ENCODE measurements at regions not wholly inside any gene's neighbourhood (a gene's known extent, or its start where the extent isn't known, plus 50 kb on each side); places are given as distances from the start of the nearest gene placed in this dataset.

DNA sequence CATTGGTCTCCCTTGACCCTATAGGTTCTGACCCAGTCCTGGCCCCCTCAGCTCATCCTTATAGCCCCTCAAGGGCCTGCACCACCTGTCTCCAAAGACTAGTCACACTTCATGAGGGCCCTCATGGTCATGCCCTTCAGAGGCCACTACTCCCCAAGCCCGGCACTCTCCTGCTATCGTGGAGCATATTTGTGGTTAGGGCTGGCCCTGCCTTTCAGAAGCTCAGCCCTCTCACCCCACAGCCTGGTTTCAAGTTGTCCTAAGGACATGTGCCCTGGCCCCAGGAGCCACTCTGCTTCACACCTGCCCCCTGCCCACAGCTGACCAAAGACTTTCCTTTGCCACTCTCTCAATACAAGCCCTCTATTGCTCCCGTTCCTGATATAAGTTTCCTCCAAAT lies 60.3 kb upstream of the LBX1 start:
- H3K27me3 ChIP-seq (ENCODE audit: control insufficient read depth in 1 of 2, insufficient read depth in 2 of 2, low read length in 2 of 2) = peaks cover 55 to 67% of the 10 kb centered on the region in 2 donors
- H3K27ac ChIP-seq (ENCODE audit: low read length) = no peak overlapping the region
- peaks cover 13% of the 10 kb centered on the region for H3K4me1 ChIP-seq (ENCODE audit: control insufficient read depth, insufficient read depth, low read length)
- H3K9me3 ChIP-seq (ENCODE audit: control insufficient read depth in 2 of 2, low read length in 2 of 2) = no peaks in the 10 kb centered on the region
- H3K4me3 ChIP-seq (ENCODE audit: low read length in 2 of 2) = no peak overlapping the region
- no peaks in the 10 kb centered on the region for H3K36me3 ChIP-seq (ENCODE audit: control insufficient read depth in 2 of 2, insufficient read depth in 2 of 2, low read length in 2 of 2)
- no peak overlapping the region for H3K9ac ChIP-seq (ENCODE audit: low read length in 2 of 2)

DNA sequence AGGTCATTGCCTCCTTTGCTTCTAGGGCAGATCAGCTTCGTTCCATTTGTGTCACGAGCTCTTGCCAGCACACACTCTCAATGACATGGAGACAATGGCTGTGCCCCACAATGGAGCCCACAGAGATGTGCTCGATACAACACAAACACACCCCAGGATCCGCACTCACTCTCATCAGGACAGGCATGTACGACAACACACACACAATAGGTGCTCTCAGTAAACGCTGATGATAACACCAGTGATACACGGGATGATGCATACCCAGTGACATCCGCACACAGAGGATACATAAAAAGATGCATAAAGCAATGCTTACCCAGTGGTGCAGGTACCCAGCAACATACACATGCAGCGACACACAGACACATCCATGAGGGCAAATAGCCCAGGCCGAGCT lies 61.2 kb upstream of the LBX1 start:
- H3K9me3 ChIP-seq (ENCODE audit: control insufficient read depth in 2 of 2, low read length in 2 of 2) = no peaks in the 10 kb centered on the region
- peaks cover 51 to 62% of the 10 kb centered on the region in 2 donors for H3K27me3 ChIP-seq (ENCODE audit: control insufficient read depth in 1 of 2, insufficient read depth in 2 of 2, low read length in 2 of 2)
- peaks cover 13% of the 10 kb centered on the region for H3K4me1 ChIP-seq (ENCODE audit: control insufficient read depth, insufficient read depth, low read length)
- no peak overlapping the region for H3K9ac ChIP-seq (ENCODE audit: low read length in 2 of 2)
- no peak overlapping the region for H3K27ac ChIP-seq (ENCODE audit: low read length)
- no peaks in the 10 kb centered on the region for H3K36me3 ChIP-seq (ENCODE audit: control insufficient read depth in 2 of 2, insufficient read depth in 2 of 2, low read length in 2 of 2)
- no peak overlapping the region for H3K4me3 ChIP-seq (ENCODE audit: low read length in 2 of 2)

DNA sequence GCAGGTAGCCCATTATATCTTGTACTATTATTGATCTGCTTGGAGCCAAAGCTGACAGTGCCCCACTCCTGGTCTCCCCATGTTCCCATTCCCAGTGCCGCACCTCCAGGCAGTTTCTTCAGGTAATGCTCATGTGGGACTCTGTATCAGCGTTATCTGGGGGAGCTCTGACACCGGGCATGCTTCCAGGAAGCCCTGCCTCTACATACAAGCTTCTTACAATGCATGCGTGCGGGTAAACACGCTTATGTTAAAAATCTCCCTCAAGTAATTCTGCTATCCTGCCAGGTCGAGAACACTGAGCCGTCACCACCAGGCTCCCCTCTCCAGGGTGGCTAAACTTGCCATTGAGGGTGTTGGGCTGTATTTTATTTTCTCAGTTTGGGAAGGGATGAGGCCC lies 61.6 kb upstream of the LBX1 start:
- H3K36me3 ChIP-seq (ENCODE audit: control insufficient read depth in 2 of 2, insufficient read depth in 2 of 2, low read length in 2 of 2) = no peaks in the 10 kb centered on the region
- H3K9me3 ChIP-seq (ENCODE audit: control insufficient read depth in 2 of 2, low read length in 2 of 2) = no peaks in the 10 kb centered on the region
- peaks cover 54 to 60% of the 10 kb centered on the region in 2 donors for H3K27me3 ChIP-seq (ENCODE audit: control insufficient read depth in 1 of 2, insufficient read depth in 2 of 2, low read length in 2 of 2)
- no peak overlapping the region for H3K27ac ChIP-seq (ENCODE audit: low read length)
- H3K4me1 ChIP-seq (ENCODE audit: control insufficient read depth, insufficient read depth, low read length) = peaks cover 13% of the 10 kb centered on the region
- H3K9ac ChIP-seq (ENCODE audit: low read length in 2 of 2) = no peak overlapping the region
- no peak overlapping the region for H3K4me3 ChIP-seq (ENCODE audit: low read length in 2 of 2)

DNA sequence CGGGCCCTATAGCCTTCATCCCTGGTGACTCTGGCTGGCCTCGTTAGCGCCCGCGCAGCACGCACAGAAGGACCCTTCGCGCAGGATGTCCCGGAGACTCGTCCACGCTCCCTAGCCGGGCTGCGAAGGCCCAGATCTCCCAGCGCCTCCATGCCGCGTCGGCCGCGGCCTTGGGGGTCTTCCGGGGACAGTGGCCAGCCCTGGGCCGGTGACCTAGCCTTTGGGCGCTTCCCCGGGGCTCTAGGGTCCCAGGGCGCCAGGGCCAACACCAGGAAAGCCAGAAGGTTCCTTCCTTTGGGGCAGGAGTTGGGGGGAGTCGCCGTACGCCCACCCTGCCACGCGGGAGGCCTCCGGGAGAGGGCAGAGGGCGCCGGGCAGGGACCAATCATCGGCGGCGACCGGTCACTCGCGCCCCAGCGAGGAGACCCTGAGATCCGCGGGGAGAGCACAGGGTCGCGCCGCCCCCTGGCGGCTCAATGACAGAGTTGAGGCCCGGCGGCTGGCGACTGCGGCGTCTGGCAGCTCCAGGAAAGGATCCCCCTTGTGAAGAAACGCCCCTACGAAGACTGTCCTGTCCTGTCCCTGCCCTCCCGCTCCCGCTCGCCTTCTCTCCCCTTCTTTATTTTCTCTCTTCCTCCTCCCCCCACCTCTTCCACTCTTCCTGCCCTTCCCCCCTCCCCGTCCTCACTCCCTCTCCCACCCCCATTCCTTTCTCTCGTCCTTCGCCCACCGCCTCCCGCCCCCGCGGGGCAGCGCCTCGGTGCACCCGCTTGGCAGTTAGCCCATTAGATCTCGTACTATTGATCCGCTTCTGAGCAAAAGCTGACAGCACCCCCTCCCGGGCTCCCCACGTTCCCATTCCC lies 62.3 kb upstream of the LBX1 start:
- no peak overlapping the region for H3K27ac ChIP-seq (ENCODE audit: low read length)
- H3K4me3 ChIP-seq (ENCODE audit: low read length in 2 of 2) = peak overlapping the region; percentile 61 to 71
- no peak overlapping the region for H3K9ac ChIP-seq (ENCODE audit: low read length in 2 of 2)
- H3K4me1 ChIP-seq (ENCODE audit: control insufficient read depth, insufficient read depth, low read length) = peaks cover 13% of the 10 kb centered on the region
- peaks cover 52 to 60% of the 10 kb centered on the region in 2 donors for H3K27me3 ChIP-seq (ENCODE audit: control insufficient read depth in 1 of 2, insufficient read depth in 2 of 2, low read length in 2 of 2)
- H3K36me3 ChIP-seq (ENCODE audit: control insufficient read depth in 2 of 2, insufficient read depth in 2 of 2, low read length in 2 of 2) = no peaks in the 10 kb centered on the region
- no peaks in the 10 kb centered on the region for H3K9me3 ChIP-seq (ENCODE audit: control insufficient read depth in 2 of 2, low read length in 2 of 2)

DNA sequence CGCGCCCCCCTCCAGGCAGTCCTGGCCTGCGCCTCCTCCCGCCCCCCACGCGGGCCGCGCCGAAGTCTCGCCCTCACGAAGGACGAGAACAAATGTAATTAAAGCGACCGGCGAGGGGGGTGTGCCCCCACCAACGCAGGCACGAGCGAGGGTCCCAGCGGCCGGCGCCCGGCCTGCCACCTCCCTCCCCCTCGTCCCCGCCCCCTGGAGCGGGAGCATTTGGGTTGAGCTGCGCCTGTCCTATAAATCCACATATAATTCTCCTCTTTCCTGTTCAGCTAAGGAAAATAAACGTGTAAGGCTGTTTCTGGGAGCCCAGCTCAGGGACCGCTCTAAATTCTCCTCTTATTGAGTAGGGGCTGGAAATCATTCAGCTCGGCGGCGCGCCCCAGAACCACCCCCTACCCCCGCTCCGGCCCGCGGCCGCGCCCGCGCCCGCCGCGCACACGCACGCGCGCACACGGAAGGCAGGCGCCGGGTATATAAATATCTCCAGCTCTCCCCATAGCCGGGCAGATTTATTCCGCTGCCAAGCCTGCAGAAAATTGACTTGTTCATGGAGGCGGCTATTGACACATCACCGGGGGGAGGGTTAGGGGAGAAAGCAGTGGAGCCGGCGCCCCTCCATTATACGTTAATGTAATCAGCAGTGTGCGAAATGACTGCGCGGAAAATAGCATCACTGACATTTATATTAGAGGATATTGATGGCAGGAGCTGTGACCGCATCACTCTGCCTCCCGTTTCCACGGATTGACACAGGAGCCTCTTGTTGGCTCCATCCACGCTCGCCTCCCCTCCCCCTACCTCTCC lies 61.6 kb upstream of the BTRC start:
- Histone ChIP-seq H3K27ac (ENCODE audit: low read length) (no peak overlapping the region), H3K36me3 (ENCODE audit: control insufficient read depth in 2 of 2, insufficient read depth in 2 of 2, low read length in 2 of 2) (no peaks in the 10 kb centered on the region), H3K9ac (ENCODE audit: low read length in 2 of 2) (peak overlapping the region in 1 of 2 donors; percentile 36), H3K4me1 (ENCODE audit: control insufficient read depth, insufficient read depth, low read length) (peaks cover 13% of the 10 kb centered on the region), H3K27me3 (ENCODE audit: control insufficient read depth in 1 of 2, insufficient read depth in 2 of 2, low read length in 2 of 2) (peaks cover 57 to 58% of the 10 kb centered on the region in 2 donors), H3K9me3 (ENCODE audit: control insufficient read depth in 2 of 2, low read length in 2 of 2) (no peaks in the 10 kb centered on the region), H3K4me3 (ENCODE audit: low read length in 2 of 2) (peak overlapping the region; percentile 61 to 71)

DNA sequence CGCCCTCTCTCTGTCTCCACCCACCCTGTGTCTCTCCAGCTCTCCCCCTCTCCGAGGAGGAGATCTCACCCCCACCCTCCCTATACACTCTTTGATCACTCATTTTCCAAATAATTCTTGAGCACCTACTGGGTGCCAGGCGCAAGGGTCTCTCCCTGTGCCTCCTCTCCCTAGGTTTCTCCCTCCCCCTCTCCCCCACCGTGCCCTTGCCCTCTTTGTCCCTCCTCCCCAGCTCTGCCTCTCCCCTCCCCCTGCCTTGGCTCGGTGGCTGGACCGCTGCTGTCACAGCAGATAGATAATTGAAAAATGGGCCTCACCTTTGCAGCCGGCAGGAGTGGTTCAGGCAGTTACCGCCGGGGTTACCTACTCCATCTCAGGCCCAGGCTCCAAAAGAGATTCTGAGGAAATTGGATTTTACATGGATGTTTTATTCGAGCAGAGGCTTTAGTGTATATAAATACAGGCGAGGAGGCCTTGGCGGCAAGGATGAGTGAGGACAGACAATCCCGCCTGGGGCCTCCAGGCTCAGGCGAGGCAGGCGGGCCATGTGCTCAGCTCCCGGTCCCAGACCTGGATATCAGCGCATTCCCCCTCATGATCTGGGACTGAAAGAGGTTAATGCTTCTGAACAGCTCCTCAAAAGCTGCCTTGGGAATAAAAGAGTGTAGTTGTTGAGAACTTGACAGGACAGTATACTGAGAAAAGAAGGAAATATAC lies 60.8 kb upstream of the BTRC start:
- H3K9me3 ChIP-seq (ENCODE audit: control insufficient read depth in 2 of 2, low read length in 2 of 2) = no peaks in the 10 kb centered on the region
- H3K27ac ChIP-seq (ENCODE audit: low read length) = no peak overlapping the region
- H3K9ac ChIP-seq (ENCODE audit: low read length in 2 of 2) = peak overlapping the region in 1 of 2 donors; percentile 36
- H3K36me3 ChIP-seq (ENCODE audit: control insufficient read depth in 2 of 2, insufficient read depth in 2 of 2, low read length in 2 of 2) = no peaks in the 10 kb centered on the region
- peaks cover 17% of the 10 kb centered on the region for H3K4me1 ChIP-seq (ENCODE audit: control insufficient read depth, insufficient read depth, low read length)
- peaks cover 53 to 64% of the 10 kb centered on the region in 2 donors for H3K27me3 ChIP-seq (ENCODE audit: control insufficient read depth in 1 of 2, insufficient read depth in 2 of 2, low read length in 2 of 2)
- peak overlapping the region in 1 of 2 donors; percentile 61 for H3K4me3 ChIP-seq (ENCODE audit: low read length in 2 of 2)

DNA sequence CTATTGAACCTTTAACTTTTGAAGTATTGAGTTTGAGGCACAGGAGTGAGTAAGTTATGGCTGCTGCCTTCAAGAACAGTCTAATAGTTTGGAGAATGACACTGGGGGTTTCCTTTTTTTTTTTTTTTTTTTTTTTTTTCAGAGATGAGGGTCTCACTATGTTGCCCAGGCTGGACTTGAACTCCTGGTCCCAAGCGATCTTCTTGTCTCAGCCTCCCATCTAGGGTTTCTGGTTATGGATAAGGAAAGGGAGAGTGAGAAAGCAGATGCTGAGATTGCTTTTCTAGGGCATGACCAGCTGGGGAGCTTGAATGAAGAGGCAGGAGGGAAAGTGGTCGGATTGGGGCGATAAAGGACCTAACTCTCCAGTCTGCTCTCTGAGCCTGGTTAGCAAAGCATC lies 59.9 kb upstream of the BTRC start:
- Histone ChIP-seq H3K27ac (ENCODE audit: low read length) (no peak overlapping the region), H3K27me3 (ENCODE audit: control insufficient read depth in 1 of 2, insufficient read depth in 2 of 2, low read length in 2 of 2) (peaks cover 46 to 57% of the 10 kb centered on the region in 2 donors), H3K4me3 (ENCODE audit: low read length in 2 of 2) (no peak overlapping the region)

DNA sequence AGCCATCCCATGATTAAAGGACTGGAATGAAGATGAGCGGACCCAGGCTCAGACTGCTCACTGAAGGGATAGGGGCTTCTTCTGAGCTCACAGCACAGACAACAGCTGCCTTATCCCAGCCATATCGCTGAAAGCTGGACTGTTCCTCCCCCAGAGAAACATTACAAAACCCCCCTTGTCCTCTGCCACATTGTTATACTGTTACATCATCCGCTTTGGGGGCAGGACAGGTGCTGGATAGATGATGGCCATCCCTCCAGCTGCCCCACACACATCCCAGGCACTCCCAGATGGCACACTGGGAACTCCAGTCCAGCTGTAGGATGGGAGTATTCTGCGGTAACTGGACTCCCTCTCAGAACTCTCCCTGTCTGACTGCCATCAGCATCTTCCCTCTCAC lies 58.7 kb upstream of the BTRC start:
- no peak overlapping the region for H3K9ac ChIP-seq (ENCODE audit: low read length in 2 of 2)
- H3K9me3 ChIP-seq (ENCODE audit: control insufficient read depth in 2 of 2, low read length in 2 of 2) = no peaks in the 10 kb centered on the region
- H3K36me3 ChIP-seq (ENCODE audit: control insufficient read depth in 2 of 2, insufficient read depth in 2 of 2, low read length in 2 of 2) = no peaks in the 10 kb centered on the region
- H3K4me3 ChIP-seq (ENCODE audit: low read length in 2 of 2) = no peak overlapping the region
- H3K27me3 ChIP-seq (ENCODE audit: control insufficient read depth in 1 of 2, insufficient read depth in 2 of 2, low read length in 2 of 2) = peaks cover 40 to 53% of the 10 kb centered on the region in 2 donors
- peaks cover 17% of the 10 kb centered on the region for H3K4me1 ChIP-seq (ENCODE audit: control insufficient read depth, insufficient read depth, low read length)
- H3K27ac ChIP-seq (ENCODE audit: low read length) = no peak overlapping the region

More for the DNA sequence above, 59.9 kb upstream of the BTRC start:
- no peaks in the 10 kb centered on the region for H3K9me3 ChIP-seq (ENCODE audit: control insufficient read depth in 2 of 2, low read length in 2 of 2)
- H3K4me1 ChIP-seq (ENCODE audit: control insufficient read depth, insufficient read depth, low read length) = peaks cover 17% of the 10 kb centered on the region
- H3K9ac ChIP-seq (ENCODE audit: low read length in 2 of 2) = no peak overlapping the region
- H3K36me3 ChIP-seq (ENCODE audit: control insufficient read depth in 2 of 2, insufficient read depth in 2 of 2, low read length in 2 of 2) = no peaks in the 10 kb centered on the region

DNA sequence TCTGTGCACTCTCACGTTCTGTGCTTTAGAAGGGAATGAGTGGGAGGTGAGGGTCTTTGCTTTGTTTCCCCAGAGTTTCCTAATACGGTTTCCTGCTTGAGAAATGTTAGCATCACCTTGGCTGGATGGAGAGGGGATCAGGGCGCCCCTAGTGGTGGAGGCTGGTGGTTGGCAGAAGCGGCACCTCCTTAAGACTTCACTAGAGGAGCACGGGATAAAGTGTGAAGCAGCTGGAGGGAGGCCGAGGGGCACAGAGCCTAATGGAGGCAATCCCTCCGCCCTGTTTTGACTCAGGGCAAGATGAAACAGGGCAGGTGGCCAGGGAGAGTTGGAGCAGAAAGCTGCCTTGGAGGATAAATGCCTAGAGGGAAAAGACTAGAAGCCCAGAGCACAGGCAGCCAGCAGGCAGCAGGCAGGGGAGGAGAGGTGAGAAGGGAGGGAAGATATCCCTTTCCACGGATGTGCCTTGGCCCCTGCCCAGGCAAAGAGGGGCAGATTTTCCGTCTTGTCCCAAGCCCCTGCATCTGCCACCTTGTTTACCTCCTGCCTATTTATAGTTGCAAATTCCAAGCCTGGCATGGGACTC lies 56.0 kb upstream of the BTRC start:
- Histone ChIP-seq H3K27ac (ENCODE audit: low read length) (no peak overlapping the region), H3K9me3 (ENCODE audit: control insufficient read depth in 2 of 2, low read length in 2 of 2) (no peaks in the 10 kb centered on the region), H3K27me3 (ENCODE audit: control insufficient read depth in 1 of 2, insufficient read depth in 2 of 2, low read length in 2 of 2) (peaks cover 15 to 46% of the 10 kb centered on the region in 2 donors), H3K9ac (ENCODE audit: low read length in 2 of 2) (no peak overlapping the region), H3K36me3 (ENCODE audit: control insufficient read depth in 2 of 2, insufficient read depth in 2 of 2, low read length in 2 of 2) (no peaks in the 10 kb centered on the region), H3K4me1 (ENCODE audit: control insufficient read depth, insufficient read depth, low read length) (peaks cover 5% of the 10 kb centered on the region), H3K4me3 (ENCODE audit: low read length in 2 of 2) (no peak overlapping the region)

DNA sequence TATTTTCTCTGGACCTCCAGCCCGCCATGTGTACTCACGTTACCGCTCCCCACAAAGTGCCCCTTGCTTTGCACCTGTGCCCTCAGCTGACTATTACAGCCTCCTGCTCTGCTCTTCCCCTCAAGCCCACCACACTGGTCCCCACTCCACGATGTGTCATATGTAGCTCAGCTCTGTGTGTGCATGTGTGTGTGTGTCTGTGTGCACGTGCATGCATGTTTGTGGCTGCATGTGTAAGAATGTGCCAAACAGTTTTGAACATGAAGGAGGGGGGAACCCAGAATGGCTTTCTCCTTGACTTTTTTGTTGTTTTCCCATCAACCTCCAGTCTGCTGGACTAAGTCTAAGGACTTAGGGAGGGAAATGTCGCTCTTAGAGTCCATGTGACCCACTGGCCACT lies 54.8 kb upstream of the BTRC start:
- H3K4me3 ChIP-seq (ENCODE audit: low read length in 2 of 2) = no peak overlapping the region
- H3K4me1 ChIP-seq (ENCODE audit: control insufficient read depth, insufficient read depth, low read length) = peaks cover 4% of the 10 kb centered on the region
- H3K9me3 ChIP-seq (ENCODE audit: control insufficient read depth in 2 of 2, low read length in 2 of 2) = no peaks in the 10 kb centered on the region
- H3K27me3 ChIP-seq (ENCODE audit: control insufficient read depth in 1 of 2, insufficient read depth in 2 of 2, low read length in 2 of 2) = peaks cover 10 to 50% of the 10 kb centered on the region in 2 donors
- no peak overlapping the region for H3K9ac ChIP-seq (ENCODE audit: low read length in 2 of 2)
- H3K27ac ChIP-seq (ENCODE audit: low read length) = no peak overlapping the region
- H3K36me3 ChIP-seq (ENCODE audit: control insufficient read depth in 2 of 2, insufficient read depth in 2 of 2, low read length in 2 of 2) = no peaks in the 10 kb centered on the region

Measured in stomach smooth muscle (tissue), 2 donors.